Astrocyte of the hippocampus (primary cell): ENCODE measurements at regions not wholly inside any gene's neighbourhood (a gene's known extent, or its start where the extent isn't known, plus 50 kb on each side); places are given as distances from the start of the nearest gene placed in this dataset.

Source experiments
- DNase-seq: peaks from one replicate; pipeline ENCODE4 v3.0.0; 2011; ENCODE audit warnings: low read depth, low spot score

DNA sequence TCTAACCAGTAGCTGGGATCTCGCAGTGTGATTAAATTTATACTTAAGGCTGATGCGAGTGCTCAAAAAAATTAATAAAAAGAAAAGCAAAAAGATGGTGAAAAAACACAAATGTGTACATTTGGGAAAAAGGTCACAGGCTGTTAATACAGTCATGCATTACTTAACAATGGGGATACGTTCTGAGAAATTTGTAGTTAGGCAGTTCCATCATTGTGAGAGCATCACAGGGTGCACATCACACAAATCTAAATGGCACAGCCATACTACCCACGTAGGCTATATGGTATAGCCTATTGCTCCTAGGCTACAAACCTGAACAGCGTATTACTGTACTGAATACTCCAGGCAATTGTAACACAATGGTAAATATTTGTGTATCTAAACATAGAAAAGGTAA, 142.4 kb upstream of the MYOCD start:
- no peak for DNase-seq

- no peak for DNase-seq
These were observed 137.7 kb upstream of the MYOCD start for GRCh38 chr17:12528036-12528435.

DNA sequence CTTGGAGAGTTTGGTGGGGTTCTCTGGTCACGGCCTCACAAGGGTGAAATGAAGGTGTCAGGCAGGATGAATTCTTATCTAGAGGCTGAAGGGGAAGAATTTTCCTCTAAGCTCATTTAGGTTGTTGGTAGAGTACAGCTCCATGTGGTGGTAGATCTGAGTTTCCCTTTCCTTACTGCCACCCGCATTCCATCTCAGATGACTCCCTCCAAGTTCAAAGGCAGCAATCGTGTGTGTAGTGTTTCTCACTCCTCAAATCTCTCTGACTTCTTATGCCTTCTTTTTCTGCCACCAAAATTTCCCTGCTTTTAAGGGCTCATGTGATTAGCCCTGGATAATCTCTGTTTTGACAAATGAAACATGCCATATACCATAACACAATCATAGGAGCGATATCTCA, 135.5 kb upstream of the MYOCD start:
- DNase-seq, result no peak

- no peak for DNase-seq
These were observed 129.7 kb upstream of the MYOCD start for GRCh38 chr17:12536021-12536420.

- DNase-seq, result no peak
These were observed 129.2 kb upstream of the MYOCD start for GRCh38 chr17:12536472-12536871.

DNA sequence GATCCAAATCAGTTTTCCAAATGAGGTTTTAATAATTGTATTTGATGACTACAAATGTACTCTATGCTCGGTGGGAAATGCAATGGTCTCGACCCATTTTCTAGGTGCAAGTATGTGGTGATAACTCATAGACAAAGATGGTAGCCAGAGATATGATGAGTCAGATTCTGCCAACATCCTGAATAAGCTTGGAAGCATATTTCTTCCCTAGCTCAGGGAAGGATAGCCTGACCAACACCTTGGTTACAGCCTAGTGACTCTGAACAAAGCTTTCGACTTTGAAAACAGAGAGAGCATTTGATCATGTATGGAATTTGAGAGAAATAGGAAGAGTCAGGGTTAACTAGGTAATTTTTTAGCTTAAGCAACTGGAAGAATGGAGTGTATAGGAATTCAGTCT, 128.3 kb upstream of the MYOCD start:
- DNase-seq, result no peak

- DNase-seq, result no peak
These were observed 127.7 kb upstream of the MYOCD start for GRCh38 chr17:12538003-12538402.

GRCh38 chr17:12545877-12546513, 119.7 kb upstream of the MYOCD start:
- DNase-seq, result peak; percentile 67

DNA sequence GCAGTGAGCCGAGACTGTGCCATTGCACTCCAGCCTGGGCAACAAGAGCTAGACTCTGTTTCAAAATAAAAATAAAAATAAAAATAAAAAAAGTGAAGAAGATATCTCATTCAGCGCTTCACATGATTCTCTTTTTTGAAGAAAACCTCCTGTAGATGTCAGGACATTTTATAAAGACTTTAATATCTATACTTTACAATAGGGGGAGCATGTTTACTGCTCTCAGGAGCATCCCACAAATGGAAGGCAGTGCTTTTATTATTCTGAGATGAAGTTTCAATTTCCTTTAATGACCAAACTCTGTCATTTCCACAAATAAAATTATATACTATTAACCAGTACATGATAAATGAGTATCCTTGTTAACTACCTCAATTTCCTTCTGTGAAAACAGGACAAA, 118.7 kb upstream of the MYOCD start:
- DNase-seq, result no peak

- no peak for DNase-seq
These were observed 117.9 kb upstream of the MYOCD start for GRCh38 chr17:12547831-12548230.

DNA sequence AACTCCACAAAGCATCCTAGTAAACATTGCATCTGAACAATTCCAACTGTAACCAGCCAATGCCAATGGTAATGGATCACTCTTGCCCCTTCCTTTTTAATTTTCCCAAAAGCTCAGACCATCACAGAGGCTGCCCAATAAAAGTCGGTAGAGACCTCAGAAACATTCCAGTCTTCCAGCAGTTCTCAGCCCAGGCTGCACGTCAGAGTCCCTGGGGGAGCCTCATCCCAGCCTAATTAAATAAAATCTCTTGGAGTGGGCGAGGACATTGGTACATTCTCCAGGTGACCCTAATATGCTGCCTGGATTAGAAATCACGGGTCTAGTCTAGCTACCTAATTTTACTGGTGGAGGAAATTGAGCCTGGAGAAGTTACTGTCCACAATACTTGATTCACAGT, 117.1 kb upstream of the MYOCD start:
- no peak for DNase-seq

GRCh38 chr17:12549499-12550041, 116.1 kb upstream of the MYOCD start:
- peak; percentile 46 for DNase-seq

- no peak for DNase-seq
These were observed 112.1 kb upstream of the MYOCD start for GRCh38 chr17:12553625-12554024.

GRCh38 chr17:12554251-12554650, 111.4 kb upstream of the MYOCD start:
- no peak for DNase-seq

DNA sequence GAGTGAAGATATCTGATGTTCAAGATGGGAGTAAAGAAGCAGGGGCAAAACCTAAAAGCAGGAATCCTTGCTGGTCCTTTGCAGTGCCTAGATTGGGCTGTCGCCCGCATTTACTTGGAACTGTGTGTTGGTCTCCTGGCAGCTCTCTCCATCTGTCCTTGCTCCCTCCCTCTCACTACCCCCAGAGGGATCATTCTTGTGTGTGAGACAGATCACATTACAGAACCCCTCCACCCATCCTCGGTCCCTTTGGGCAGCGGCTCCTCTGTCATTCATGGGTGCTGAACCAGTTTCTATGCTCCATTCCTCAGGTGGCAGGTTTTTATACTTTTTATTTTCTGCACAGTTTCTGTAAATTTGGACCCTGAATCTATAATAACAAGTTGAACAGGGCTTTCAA, 99.4 kb upstream of the MYOCD start:
- DNase-seq, result no peak

GRCh38 chr17:12567077-12568053, 98.3 kb upstream of the MYOCD start:
- no peak for DNase-seq

GRCh38 chr17:12568358-12569251, 97.1 kb upstream of the MYOCD start:
- no peak for DNase-seq

GRCh38 chr17:12571606-12572005, 94.1 kb upstream of the MYOCD start:
- no peak for DNase-seq

- DNase-seq, result no peak
These were observed 91.2 kb upstream of the MYOCD start for GRCh38 chr17:12574525-12574924.

DNA sequence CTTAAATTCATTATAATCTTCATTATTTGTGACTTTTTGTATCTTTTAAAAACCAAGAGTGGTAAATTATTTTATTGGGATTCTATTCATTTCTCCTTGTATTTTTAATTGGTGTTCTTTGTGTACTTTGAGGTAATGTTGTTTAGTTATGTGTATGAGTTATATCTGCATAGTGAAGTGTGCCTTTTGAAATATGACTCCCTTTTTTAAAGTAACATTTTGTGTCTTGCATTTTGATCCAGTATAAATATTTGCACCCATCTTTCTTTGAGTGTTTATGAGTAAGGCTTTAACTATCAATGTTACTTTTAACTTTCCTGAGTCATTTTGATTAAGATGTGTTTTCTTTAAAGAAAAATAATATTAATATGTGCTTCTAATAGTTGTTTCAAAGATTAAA, 90.0 kb upstream of the MYOCD start:
- DNase-seq, result no peak

- no peak for DNase-seq
These were observed 86.4 kb upstream of the MYOCD start for GRCh38 chr17:12579288-12579687.

DNA sequence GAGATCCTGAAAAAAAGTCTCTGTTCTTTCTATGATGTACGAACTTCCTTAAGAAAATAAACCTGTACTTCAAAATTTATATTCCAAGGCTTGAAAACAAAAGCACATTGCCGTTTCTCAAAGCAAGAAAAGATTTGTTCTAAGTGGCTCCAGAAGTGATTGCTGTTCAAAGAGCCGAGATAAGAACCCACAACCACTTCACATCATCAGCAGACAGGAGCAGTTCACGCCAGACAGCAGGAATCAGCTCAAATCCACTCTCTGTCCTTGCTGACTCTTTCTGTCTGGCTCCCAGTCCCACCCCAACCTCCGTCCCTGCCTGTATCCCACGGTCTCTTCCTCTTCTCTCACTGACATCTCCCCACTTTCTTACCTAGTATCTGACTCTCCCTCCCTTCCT, 85.0 kb upstream of the MYOCD start:
- no peak for DNase-seq
